Adrenal gland (tissue), 5 donors: ENCODE measurements at regions not wholly inside any gene's neighbourhood (a gene's known extent, or its start where the extent isn't known, plus 50 kb on each side); places are given as distances from the start of the nearest gene placed in this dataset.
"Not testable (repeated sequence)": the region's sequence is repeated elsewhere in the genome, so short reads cannot be mapped to it uniquely, and the experiment has no call there.

ENCODE experiments used
- CTCF ChIP-seq, 6 experiments: fragments of 450-650 bp in 4 of 6; fragments of 200-600 bp in 2 of 6; sonication (generic) in 1 of 6; IDR thresholded peaks; 1 replicate in 5 of 6; 2 replicates in 1 of 6; pipeline versions ENCODE4 v1.5.1 to v1.8.0; 2016 to 2021; ENCODE audit warnings: antibody characterized with exemption in 6 of 6, mild to moderate bottlenecking in 2 of 6, moderate library complexity in 1 of 6
- POLR2A ChIP-seq, 2 donors: fragments of 450-650 bp; IDR thresholded peaks; one replicate each; pipeline ENCODE4 v1.6.1; 2017; ENCODE audit warnings: antibody characterized with exemption in 2 of 2, mild to moderate bottlenecking in 2 of 2, moderate library complexity in 1 of 2
- donor health status: DM: no; HTN: no; CAD: no.

- TF ChIP-seq CTCF, POLR2A (IDR thresholded peaks at IDR 0.05): not testable (repeated sequence)
These were observed 1370.6 kb downstream of the CDH12 start for GRCh38 chr5:21482522-21482921.
